CD14-positive monocyte (primary cell): ENCODE measurements at regions not wholly inside any gene's neighbourhood (a gene's known extent, or its start where the extent isn't known, plus 50 kb on each side); places are given as distances from the start of the nearest gene placed in this dataset.

Source experiments
- DNase-seq, 3 donors: peaks; one replicate each; pipeline ENCODE4 v3.0.0-alpha.2; 2011 to 2022
- H2AFZ ChIP-seq: 2 replicates; pipeline ENCODE4 v1.6.0; 2012; ENCODE audit warnings: mild to moderate bottlenecking, low read depth, low read length, inconsistent platforms; ENCODE audit not compliant: insufficient read depth, poor library complexity, severe bottlenecking
- H3K27ac ChIP-seq, 2 donors: 1 replicate in 1 of 2; 2 replicates in 1 of 2; pipeline ENCODE4 v1.5.1; 2012 to 2013; ENCODE audit warnings: low read length in 2 of 2, control low read depth in 1 of 2, inconsistent platforms in 1 of 2, low read depth in 1 of 2, mild to moderate bottlenecking in 1 of 2
- H3K27me3 ChIP-seq, 2 donors: one replicate each; pipeline versions ENCODE4 v1.6.0 to v1.6.1; 2011 to 2013; ENCODE audit warnings: low read length in 2 of 2; ENCODE audit not compliant: control insufficient read depth in 2 of 2, insufficient read depth in 2 of 2
- H3K36me3 ChIP-seq, 2 donors: replicated peaks in 1 of 2; 1 replicate in 1 of 2; 2 replicates in 1 of 2; pipeline versions ENCODE4 v1.5.1 to v1.6.1; 2012 to 2013; ENCODE audit warnings: low read length in 2 of 2, control low read depth in 1 of 2, inconsistent platforms in 1 of 2, mild to moderate bottlenecking in 1 of 2; ENCODE audit not compliant: insufficient read depth in 2 of 2, control insufficient read depth in 1 of 2
- H3K4me1 ChIP-seq, 2 donors: 1 replicate in 1 of 2; 2 replicates in 1 of 2; pipeline versions ENCODE4 v1.5.1 to v1.6.1; 2012 to 2013; ENCODE audit warnings: low read length in 2 of 2, control low read depth in 1 of 2, inconsistent platforms in 1 of 2, mild to moderate bottlenecking in 1 of 2, moderate library complexity in 1 of 2; ENCODE audit not compliant: insufficient read depth in 2 of 2, control insufficient read depth in 1 of 2
- H3K4me2 ChIP-seq: replicated peaks from 2 replicates; pipeline ENCODE3; 2012; ENCODE audit warnings: low read length, moderate library complexity, mild to moderate bottlenecking; ENCODE audit not compliant: poor library complexity, severe bottlenecking; ENCODE audit errors: extremely low read depth
- H3K4me3 ChIP-seq, 3 experiments: fragments of 200-600 bp in 1 of 3; sonication (generic) in 1 of 3; replicated peaks in 1 of 3; 1 replicate in 2 of 3; 2 replicates in 1 of 3; pipeline ENCODE4 v1.5.1; 2011 to 2013; ENCODE audit warnings: low read length in 3 of 3, mild to moderate bottlenecking in 3 of 3, control low read depth in 2 of 3, low read depth in 2 of 3, inconsistent platforms in 1 of 3, moderate library complexity in 1 of 3
- H3K79me2 ChIP-seq: 2 replicates; pipeline ENCODE4 v1.6.0; 2012; ENCODE audit warnings: mild to moderate bottlenecking, control low read depth, inconsistent platforms, low read length, moderate library complexity; ENCODE audit not compliant: insufficient read depth
- H3K9ac ChIP-seq: 2 replicates; pipeline ENCODE4 v1.6.0; 2017; ENCODE audit warnings: low read length, mild to moderate bottlenecking; ENCODE audit not compliant: insufficient read depth, poor library complexity, severe bottlenecking
- H3K9me3 ChIP-seq, 2 donors: replicated peaks in 1 of 2; 1 replicate in 1 of 2; 2 replicates in 1 of 2; pipeline versions ENCODE4 v1.5.1 to v1.6.1; 2012 to 2013; ENCODE audit warnings: low read length in 2 of 2, control low read depth in 1 of 2; ENCODE audit not compliant: control insufficient read depth in 1 of 2, insufficient read depth in 1 of 2
- H4K20me1 ChIP-seq: 2 replicates; pipeline ENCODE4 v1.6.0; 2012; ENCODE audit warnings: mild to moderate bottlenecking, low read length, control low read depth, moderate library complexity; ENCODE audit not compliant: insufficient read depth
- H3K27ac Mint-ChIP-seq, 7 donors: one replicate each; pipeline ENCODE4 v1.8.0; 2020; ENCODE audit warnings: mild to moderate bottlenecking in 7 of 7, mixed read lengths in 7 of 7, moderate library complexity in 6 of 7, inconsistent platforms in 2 of 7
- H3K27me3 Mint-ChIP-seq, 3 donors: one replicate each; pipeline ENCODE4 v1.8.0; 2021 to 2022; ENCODE audit warnings: low read depth in 3 of 3, mild to moderate bottlenecking in 3 of 3, mixed read lengths in 3 of 3, moderate library complexity in 3 of 3, inconsistent platforms in 1 of 3
- H3K36me3 Mint-ChIP-seq, 2 donors: one replicate each; pipeline ENCODE4 v1.8.0; 2020; ENCODE audit warnings: mixed read lengths in 2 of 2, inconsistent platforms in 1 of 2, mild to moderate bottlenecking in 1 of 2
- H3K4me1 Mint-ChIP-seq: one replicate; pipeline ENCODE4 v1.8.0; 2020; ENCODE audit warnings: mild to moderate bottlenecking, mixed read lengths
- H3K4me3 Mint-ChIP-seq, 2 donors: one replicate each; pipeline ENCODE4 v1.8.0; 2020; ENCODE audit warnings: mild to moderate bottlenecking in 2 of 2, mixed read lengths in 2 of 2, moderate library complexity in 1 of 2
- H3K9me3 Mint-ChIP-seq, 7 donors: one replicate each; pipeline ENCODE4 v1.8.0; 2020 to 2022; ENCODE audit warnings: mixed read lengths in 7 of 7, mild to moderate bottlenecking in 6 of 7, moderate library complexity in 6 of 7, inconsistent platforms in 2 of 7
- WGBS: methylation state at CpG from one replicate; pipeline ENCODE4 v1.1.5; 2013; ENCODE audit warnings: missing lambda C conversion rate; ENCODE audit not compliant: insufficient coverage; 5-methylcytosine and 5-hydroxymethylcytosine counted together
- intact Hi-C, 2 donors: fragments of 100-400 bp; cut with micrococcal nuclease; formaldehyde crosslinking; loops; one replicate each; pipeline versions ENCODE4 v1.15.0 to v1.15.1; 2023
- TF ChIP-seq, protein P1 (sequence below): fragments of 200-600 bp; IDR thresholded peaks from one replicate; pipeline ENCODE4 v1.8.0; 2022; ENCODE audit warnings: antibody characterized with exemption, mild to moderate bottlenecking

DNA sequence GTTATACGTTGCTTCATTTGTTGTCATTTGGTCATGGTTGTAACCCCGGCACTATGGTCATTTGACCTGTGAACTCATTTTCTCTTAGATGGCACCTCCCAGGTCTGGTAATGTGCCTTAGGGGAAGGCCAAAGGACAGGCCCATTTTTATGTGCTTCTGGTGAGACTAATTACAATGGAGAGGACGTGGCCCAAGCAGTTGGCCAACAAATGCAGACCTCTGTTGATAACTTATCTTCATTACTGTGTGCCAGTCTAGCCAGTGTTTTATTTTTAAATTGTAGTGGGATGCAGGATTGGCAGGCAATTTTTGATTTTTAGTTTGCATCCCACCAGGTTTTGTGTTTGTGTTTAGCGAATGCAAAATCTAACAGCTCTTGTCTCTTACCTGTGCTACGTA is 321.5 kb upstream of the AKR1E2 start:
- 94% methylated on average over 4 of the region's 5 CpGs for WGBS
- intact Hi-C loops = no loop called here

DNA sequence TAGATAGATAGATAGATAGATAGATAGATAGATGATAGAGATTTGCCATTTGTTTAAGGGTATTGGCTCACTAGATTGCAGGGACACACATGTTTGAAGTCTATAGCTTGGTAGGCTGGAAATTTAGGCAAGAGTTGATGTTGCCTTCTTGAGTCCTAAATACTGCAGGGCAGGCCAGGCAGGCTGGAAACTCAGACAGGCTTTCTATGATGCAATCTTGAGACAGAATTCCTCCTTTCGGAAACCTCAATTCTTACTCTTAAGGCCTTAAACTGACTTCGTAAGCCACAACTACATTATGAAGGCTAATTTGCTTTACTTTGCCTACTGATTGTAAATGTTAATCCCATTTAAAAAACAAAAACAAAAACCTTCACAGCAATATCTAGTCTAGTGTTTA is 322.9 kb upstream of the AKR1E2 start:
- H2AFZ ChIP-seq = no peak overlapping the region

More for the DNA sequence above, 321.5 kb upstream of the AKR1E2 start:
- H3K4me2 ChIP-seq = no peak overlapping the region
- no peaks in the 10 kb centered on the region for H3K36me3 Mint-ChIP-seq
- no peaks in the 10 kb centered on the region for H3K9me3 Mint-ChIP-seq
- H3K4me3 Mint-ChIP-seq = no peak overlapping the region
- H3K9me3 ChIP-seq = no peaks in the 10 kb centered on the region
- H3K4me1 ChIP-seq = no peaks in the 10 kb centered on the region
- no peaks in the 10 kb centered on the region for H3K27me3 ChIP-seq
- TF ChIP-seq, protein P1, sequence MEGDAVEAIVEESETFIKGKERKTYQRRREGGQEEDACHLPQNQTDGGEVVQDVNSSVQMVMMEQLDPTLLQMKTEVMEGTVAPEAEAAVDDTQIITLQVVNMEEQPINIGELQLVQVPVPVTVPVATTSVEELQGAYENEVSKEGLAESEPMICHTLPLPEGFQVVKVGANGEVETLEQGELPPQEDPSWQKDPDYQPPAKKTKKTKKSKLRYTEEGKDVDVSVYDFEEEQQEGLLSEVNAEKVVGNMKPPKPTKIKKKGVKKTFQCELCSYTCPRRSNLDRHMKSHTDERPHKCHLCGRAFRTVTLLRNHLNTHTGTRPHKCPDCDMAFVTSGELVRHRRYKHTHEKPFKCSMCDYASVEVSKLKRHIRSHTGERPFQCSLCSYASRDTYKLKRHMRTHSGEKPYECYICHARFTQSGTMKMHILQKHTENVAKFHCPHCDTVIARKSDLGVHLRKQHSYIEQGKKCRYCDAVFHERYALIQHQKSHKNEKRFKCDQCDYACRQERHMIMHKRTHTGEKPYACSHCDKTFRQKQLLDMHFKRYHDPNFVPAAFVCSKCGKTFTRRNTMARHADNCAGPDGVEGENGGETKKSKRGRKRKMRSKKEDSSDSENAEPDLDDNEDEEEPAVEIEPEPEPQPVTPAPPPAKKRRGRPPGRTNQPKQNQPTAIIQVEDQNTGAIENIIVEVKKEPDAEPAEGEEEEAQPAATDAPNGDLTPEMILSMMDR = no peak
- DNase-seq = no peak
- no peak overlapping the region for H3K9ac ChIP-seq
- H3K36me3 ChIP-seq = no peaks in the 10 kb centered on the region
- H4K20me1 ChIP-seq = no peaks in the 10 kb centered on the region
- H3K27ac Mint-ChIP-seq = no peak overlapping the region
- peaks cover 3% of the 10 kb centered on the region for H3K4me1 Mint-ChIP-seq
- H2AFZ ChIP-seq = no peak overlapping the region
- no peak overlapping the region for H3K4me3 ChIP-seq
- H3K27me3 Mint-ChIP-seq = peaks cover 0 to 3% (median 2%) of the 10 kb centered on the region in 3 donors
- no peak overlapping the region for H3K27ac ChIP-seq
- H3K79me2 ChIP-seq = no peaks in the 10 kb centered on the region

More for the DNA sequence above, 322.9 kb upstream of the AKR1E2 start:
- no peaks in the 10 kb centered on the region for H3K9me3 ChIP-seq
- no peaks in the 10 kb centered on the region for H4K20me1 ChIP-seq
- no peak overlapping the region for H3K4me3 ChIP-seq
- Mint-ChIP-seq H3K4me3 (no peak overlapping the region), H3K4me1 (no peaks in the 10 kb centered on the region), H3K36me3 (no peaks in the 10 kb centered on the region), H3K27me3 (peaks cover 0 to 6% (median 3%) of the 10 kb centered on the region in 3 donors), H3K9me3 (no peaks in the 10 kb centered on the region), H3K27ac (no peak overlapping the region)
- TF ChIP-seq, protein P1 = no peak
- no peak overlapping the region for H3K27ac ChIP-seq
- H3K36me3 ChIP-seq = no peaks in the 10 kb centered on the region
- H3K4me2 ChIP-seq = no peak overlapping the region
- intact Hi-C loops = no loop called here
- H3K9ac ChIP-seq = no peak overlapping the region
- WGBS = 85% methylated on average over 2 of the region's 2 CpGs
- no peaks in the 10 kb centered on the region for H3K79me2 ChIP-seq
- H3K27me3 ChIP-seq = no peaks in the 10 kb centered on the region
- DNase-seq = no peak
- H3K4me1 ChIP-seq = no peaks in the 10 kb centered on the region
